Mesenteric fat pad (tissue), 1 donor: ENCODE measurements at regions not wholly inside any gene's neighbourhood (a gene's known extent, or its start where the extent isn't known, plus 50 kb on each side); places are given as distances from the start of the nearest gene placed in this dataset.
"Not testable (repeated sequence)": the region's sequence is repeated elsewhere in the genome, so short reads cannot be mapped to it uniquely, and the experiment has no call there.

Experiments
- DNase-seq: peaks from one replicate; pipeline ENCODE4 v3.0.0-alpha.2; 2020; ENCODE audit warnings: low spot score
- donor health status: DM: yes; HTN: yes; CAD: no.

GRCh38 chr1:224529844-224530243 is 86.3 kb upstream of the CNIH3 start:
- DNase-seq = no peak

- DNase-seq = no peak
Observed at GRCh38 chr1:224533517-224533916, 82.6 kb upstream of the CNIH3 start.

- no peak for DNase-seq
Observed at GRCh38 chr1:224534731-224535130, 81.4 kb upstream of the CNIH3 start.

- no peak for DNase-seq
Observed at GRCh38 chr1:224535641-224536040, 80.5 kb upstream of the CNIH3 start.

- no peak for DNase-seq
Observed at GRCh38 chr1:224539971-224540370, 76.1 kb upstream of the CNIH3 start.

GRCh38 chr1:224540535-224540934 is 75.6 kb upstream of the CNIH3 start:
- DNase-seq = no peak

- no peak for DNase-seq
Observed at GRCh38 chr1:224541072-224541790, 74.9 kb upstream of the CNIH3 start.

GRCh38 chr1:224541901-224542630 is 74.1 kb upstream of the CNIH3 start:
- DNase-seq = no peak

GRCh38 chr1:224542783-224543440 is 73.2 kb upstream of the CNIH3 start:
- DNase-seq = no peak

GRCh38 chr1:224543453-224543852 is 72.7 kb upstream of the CNIH3 start:
- DNase-seq = no peak

GRCh38 chr1:224544346-224545110 is 71.6 kb upstream of the CNIH3 start:
- DNase-seq = no peak

GRCh38 chr1:224545571-224545970 is 70.5 kb upstream of the CNIH3 start:
- no peak for DNase-seq

GRCh38 chr1:224548676-224549075 is 67.4 kb upstream of the CNIH3 start:
- DNase-seq = no peak

GRCh38 chr1:224551189-224551588 is 64.9 kb upstream of the CNIH3 start:
- not testable (repeated sequence) for DNase-seq

- DNase-seq = no peak
Observed at GRCh38 chr1:224554056-224554455, 62.1 kb upstream of the CNIH3 start.

GRCh38 chr1:224554620-224555259 is 61.4 kb upstream of the CNIH3 start:
- no peak for DNase-seq

GRCh38 chr1:224558904-224559303 is 57.2 kb upstream of the CNIH3 start:
- no peak for DNase-seq

- DNase-seq = no peak
Observed at GRCh38 chr1:224559981-224560728, 56.0 kb upstream of the CNIH3 start.

- not testable (repeated sequence) for DNase-seq
Observed at GRCh38 chr1:224562881-224563280, 53.2 kb upstream of the CNIH3 start.

GRCh38 chr1:224563666-224564065 is 52.5 kb upstream of the CNIH3 start:
- no peak for DNase-seq
